HG03439 (cell line): ENCODE measurements at regions not wholly inside any gene's neighbourhood (a gene's known extent, or its start where the extent isn't known, plus 50 kb on each side); places are given as distances from the start of the nearest gene placed in this dataset.
"Not testable (repeated sequence)": the region's sequence is repeated elsewhere in the genome, so short reads cannot be mapped to it uniquely, and the experiment has no call there.

Experiments used
- ATAC-seq: cut with Tn5 transposase; IDR thresholded peaks from one replicate; pipeline ENCODE4 v1.9.1; 2021; ENCODE audit warnings: mild to moderate bottlenecking, moderate library complexity; ENCODE audit not compliant: unreplicated experiment

DNA sequence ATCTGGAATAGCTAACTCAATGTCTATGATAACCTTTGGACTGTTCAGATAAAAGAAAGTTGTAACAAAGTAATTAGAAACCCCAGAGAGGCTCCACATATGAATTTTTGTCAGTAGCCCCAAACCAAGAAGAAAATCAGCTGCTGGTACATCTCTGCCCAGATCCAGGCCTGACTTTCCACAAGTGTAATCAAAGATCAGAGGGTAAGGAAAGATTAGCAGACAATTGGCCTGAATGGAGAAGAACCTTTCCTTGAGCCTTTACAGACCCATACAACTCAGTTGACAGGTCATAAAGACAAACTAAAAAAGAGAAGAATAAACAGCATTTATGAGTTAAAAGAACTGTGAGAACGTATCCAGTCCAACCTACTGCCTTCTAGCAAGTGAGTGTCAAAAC, 366.7 kb upstream of the PKN2 start:
- ATAC-seq = no peak

DNA sequence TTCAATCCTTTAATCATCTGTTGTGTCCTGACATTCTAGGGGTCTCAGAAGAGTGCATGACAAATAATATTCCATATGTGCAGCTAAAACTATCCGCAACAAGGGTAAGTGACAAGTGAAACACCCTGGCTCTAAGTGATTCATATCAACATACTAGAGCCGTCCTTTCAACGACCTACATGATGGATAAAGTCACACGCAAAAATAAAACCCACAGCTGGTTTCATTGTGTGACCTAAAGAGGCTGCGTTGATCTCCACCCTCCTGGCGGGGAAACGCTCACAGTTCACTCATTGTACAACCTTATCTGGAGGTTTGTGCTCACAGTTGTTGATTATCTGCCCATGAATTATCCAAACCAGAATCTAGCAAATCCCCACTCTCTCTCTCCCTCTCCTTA, 365.3 kb upstream of the PKN2 start:
- ATAC-seq = no peak

DNA sequence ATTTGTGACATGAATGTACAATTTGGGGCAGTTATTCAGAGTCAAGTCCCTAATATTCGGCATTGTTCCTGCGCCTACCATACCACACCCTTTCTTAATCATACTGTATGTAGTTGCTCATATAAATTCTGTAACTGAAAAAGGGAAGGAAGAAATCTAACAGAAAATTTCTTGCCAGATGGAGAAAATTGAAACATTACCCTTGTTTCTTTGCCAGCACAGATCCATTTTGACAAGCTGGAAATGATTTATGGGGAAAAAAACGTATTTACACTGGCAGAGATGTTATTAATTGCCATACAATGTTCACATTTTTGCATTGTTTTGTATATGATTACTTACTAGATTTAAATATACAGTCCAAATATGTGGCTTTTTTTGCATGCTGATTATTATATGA, 363.8 kb upstream of the PKN2 start:
- ATAC-seq = no peak

DNA sequence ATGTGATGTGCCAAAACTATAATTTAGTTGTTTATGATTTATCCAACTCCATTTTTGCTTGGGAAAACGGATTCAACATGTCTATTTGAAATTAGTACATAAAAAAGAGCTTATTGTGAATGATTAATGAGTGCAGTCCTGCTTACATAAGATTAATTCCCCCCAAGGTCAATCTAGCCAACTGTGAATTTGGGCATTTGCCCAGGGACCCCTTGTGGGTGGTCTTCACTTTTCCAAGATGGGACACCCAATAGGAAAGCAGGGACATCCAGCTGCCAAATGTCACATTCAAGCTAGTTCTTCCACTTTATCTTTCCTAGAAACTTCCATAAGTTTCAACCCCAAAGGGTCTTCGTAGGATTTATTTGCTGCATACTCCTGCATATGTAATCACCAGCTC, 362.4 kb upstream of the PKN2 start:
- no peak for ATAC-seq

DNA sequence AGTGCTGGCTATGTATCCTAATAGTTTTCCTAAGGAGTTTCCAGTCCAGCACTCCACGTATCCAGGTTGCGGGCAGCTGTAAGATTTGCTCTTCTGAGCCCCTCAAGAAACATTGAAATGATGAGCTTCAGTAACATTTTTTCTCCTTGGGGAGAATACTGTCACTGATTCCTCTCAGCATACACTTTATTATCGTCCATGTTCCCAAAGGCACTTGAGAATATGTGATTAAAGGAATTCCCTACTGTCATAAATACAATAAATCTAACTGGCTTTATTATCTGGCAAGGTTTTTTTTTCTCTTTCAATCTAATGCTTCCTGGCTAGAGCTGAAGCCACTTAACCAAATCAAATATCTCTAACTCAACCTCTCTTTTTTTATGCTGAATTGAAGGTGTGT, 359.2 kb upstream of the PKN2 start:
- no peak for ATAC-seq

DNA sequence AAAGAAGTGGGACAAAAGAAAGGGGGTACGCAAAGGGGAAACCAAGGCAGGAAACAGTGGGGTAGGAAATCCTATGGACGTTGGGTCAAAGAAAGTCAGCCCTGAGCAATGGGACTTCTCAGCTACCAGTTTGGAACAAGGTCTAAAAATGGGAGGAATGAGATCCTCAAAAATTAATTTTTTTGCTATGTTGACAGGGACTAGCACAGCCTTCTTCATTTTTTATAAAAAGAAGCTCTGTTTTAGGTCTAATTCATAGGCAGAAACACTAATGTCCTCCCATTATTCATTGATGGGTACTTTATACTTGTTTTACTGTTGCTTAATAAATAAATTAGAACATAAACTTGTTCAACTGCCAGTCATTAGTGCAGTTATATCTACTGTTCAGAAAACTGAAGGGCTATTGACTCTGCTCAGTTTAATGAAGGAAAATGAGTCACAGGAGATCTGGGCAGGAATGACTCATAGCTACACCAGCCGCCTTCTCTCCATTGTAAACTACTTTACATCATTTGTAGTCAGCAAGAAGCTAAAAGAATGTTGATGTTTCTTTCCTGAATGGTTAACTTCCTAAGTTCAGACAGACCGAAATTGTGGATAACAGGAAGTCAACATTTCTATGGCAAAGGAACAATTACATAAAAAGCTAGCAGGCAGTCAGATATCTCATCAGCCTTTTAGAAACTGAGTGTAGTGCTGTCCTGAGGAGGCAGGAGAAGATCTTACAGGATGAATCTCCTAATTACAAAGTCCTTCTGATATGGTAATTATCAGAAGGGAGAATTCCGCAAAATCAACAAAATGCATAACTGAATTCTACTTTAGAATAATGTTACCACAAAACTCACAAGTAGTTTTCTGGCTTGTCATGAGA, 356.4 kb upstream of the PKN2 start:
- ATAC-seq = no peak

DNA sequence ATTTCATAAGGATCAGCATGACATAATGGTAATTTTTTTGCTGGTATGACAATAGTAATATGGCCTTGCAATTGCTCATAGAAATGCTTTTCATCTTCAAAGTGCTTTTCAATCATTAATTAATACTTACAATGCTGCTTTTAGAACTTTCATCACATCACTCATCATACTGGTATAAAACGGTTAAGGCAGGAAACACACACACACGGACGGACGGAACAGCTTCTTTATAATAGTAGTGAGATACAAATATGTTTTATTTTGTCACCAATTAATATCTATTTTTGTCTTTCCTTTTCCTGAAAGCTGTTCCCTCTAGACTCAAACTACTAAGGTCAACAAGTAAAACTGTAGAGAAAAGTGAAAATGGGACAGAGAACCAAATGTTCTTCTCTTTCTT, 353.9 kb upstream of the PKN2 start:
- no peak for ATAC-seq

DNA sequence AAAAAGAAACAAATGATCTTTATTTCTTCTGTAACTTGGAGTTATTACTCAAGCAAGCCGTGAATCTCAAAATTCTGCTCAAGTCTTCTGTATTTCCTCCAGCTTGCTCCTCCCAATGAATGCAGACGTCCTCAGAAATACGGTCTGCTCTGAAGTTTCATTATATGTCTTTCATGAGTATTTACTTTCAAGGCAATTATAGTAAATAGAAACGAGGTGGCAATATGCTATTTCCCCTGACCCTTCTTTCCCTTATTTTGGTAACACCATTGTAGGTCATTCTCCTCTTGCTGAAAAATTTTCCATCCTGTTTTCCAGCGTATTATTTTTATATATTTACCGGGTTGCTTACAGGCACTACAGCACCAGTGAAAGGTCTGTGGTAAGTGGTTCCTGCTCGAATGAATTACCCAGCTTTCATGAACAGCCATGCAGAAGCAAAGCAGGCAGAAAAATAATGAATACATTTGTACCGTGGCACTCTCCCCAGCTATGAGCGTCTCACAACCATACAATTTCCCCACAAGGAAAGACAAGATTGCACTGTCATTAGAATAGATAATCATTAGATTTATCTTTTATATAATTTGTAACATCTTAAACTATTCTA, 350.9 kb upstream of the PKN2 start:
- no peak for ATAC-seq

DNA sequence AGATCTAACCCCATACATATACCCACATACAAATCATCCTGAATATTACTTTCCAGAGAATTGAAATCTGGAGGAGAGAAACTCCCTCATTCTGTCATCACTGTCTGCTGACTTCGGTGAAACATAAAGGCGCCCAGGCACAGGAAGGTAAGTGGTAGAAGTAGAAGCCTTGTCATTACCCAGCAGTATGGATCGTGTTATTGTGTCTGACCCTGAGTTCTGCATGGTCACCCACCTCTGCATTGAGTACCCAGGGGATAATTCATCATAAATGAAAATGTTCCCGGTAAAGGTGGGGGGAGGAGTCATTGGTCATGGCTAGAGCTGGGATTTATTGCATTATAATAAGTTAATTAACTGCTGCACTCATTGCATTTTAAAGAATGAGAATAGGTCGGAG, 342.6 kb upstream of the PKN2 start:
- ATAC-seq = no peak

DNA sequence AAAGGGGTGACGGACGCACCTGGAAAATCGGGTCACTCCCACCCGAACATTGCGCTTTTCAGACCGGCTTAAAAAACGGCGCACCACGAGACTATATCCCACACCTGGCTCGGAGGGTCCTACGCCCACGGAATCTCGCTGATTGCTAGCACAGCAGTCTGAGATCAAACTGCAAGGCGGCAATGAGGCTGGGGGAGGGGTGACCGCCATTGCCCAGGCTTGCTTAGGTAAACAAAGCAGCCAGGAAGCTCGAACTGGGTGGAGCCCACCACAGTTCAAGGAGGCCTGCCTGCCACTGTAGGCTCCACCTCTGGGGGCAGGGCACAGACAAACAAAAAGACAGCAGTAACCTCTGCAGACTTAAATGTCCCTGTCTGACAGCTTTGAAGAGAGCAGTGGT, 342.0 kb upstream of the PKN2 start:
- not testable (repeated sequence) for ATAC-seq

DNA sequence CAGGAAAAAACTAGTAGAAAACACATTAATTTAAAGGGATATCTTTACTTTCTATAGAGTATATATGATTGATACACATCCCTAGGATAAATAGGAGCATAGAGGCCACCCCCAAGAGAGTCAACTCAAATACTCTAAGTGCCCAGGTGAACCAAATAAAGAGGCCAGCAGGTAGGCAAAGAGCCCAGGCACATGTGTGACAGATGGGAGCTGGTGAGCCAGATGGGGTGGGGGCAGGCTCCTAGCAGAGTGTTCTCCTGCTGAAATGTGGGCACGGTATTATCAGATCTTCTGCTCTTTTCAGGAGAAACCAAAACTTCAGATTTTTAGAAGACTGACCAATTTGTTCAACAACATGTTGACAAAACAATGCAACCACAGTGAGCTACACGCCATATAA, 333.4 kb upstream of the PKN2 start:
- no peak for ATAC-seq

DNA sequence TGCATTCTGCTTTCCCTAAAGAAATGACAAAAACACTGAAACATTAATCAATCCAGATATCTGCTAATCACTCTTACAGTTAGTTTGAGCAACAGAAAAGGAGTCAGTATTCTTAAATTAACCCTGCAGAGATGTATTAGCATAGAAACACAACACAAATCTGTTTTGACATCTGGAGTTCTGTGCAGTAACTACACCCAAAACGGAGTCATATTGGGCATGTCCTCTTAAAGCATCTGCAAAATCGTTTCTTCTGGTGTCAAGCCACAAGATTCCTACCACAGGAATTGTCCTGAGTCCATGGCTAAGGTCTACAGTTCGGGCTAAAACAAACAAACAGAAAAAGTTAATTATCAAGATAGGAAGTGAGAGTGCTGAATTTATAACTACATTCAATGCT, 332.1 kb upstream of the PKN2 start:
- ATAC-seq = no peak

DNA sequence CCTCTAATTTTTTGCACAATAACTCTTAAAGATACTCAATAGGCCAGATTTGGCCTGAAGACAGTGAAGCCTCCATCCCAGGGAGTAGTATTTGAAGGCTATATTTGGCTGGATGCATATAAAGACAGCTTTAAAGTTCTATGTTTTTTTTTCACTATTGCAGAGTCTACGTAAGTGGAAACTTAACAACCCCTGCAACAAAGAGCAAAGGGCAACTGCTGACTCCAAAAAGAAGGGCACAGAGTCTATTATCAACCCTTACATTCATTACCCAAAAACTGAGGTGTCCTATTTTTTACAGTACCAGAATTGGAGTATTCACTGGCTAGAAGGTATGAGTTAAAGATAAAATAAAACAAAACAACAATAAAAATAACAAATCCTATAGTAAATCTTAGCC, 329.8 kb upstream of the PKN2 start:
- ATAC-seq = no peak

DNA sequence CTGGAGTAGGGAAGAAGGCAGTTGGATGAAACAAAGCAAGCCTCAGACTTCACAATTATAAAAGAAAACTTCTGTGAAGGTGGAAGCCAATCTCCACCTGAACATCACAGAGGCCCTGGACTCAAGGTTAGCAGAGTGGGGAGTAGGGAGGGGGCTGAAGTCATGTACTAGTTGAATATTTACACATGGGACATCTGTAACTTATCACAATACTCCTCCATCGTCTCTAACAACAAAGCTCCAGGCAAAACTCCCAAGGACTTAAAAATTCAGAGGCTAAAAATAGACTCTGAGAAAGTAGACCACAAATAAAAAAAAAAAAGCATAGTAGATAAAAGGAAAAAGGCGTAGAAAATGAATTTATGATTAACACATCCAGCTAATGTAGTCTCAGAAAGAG, 326.3 kb upstream of the PKN2 start:
- no peak for ATAC-seq

DNA sequence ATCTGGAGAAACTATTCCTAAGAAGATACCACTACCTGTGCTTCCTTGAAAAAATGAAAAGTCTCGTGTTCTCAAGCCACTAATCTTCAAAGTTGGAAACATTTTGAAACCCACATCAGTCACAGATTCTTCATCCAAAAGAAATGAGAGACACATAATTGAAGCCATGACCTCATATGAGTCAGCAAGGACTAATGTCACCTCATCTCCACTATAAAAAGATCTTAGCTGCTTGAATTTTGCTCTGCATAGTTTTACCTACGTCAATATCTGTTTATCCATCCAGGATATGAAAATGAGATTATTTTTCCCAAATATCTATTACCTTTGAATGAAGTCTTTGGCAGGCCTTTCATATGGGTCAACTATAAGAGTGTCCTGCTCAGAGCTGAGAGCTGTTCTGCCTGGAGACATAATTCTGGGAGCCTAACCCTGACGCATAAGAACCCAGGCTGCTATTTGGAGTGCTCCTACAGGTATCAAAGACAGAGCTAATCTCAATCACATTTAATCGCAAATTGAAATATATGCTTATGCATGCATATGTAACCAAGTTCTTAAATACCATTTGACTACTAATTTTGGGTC, 312.5 kb upstream of the PKN2 start:
- no peak for ATAC-seq

DNA sequence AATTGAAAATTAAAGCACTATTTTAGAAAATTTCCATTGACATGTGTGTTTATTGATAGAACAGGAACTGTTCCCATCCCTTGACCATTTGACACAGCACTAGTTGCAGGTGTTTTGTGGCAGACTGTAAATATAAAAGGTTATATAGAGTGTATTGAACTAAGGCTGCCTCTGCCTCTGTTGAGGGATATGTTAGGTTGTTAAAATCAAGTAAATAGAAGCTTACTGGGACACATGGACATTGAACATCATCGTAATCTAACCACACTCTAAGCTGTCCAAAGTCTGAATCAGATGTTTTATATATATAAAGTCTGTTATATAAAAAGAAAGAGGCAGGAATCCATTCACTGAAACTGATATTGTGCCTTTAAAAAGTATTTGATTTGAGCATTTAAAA, 308.1 kb upstream of the PKN2 start:
- no peak for ATAC-seq

DNA sequence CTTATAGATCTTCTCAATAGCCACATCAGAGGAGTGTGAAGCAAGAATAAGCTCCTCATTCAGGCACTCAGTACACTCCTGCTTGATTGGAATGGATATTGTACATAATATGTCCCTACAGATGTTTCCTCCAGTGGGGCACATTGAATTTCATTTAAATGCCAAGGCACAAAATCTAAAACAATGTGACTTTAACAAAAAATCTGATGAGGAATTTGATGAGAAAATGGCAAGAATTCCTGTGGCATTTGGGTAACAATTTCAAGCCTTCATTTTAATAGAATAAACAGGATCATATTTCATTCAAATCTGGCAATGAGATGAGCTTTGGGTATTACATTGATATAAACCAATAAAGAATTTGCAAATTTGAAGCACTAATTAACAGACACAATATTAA, 307.7 kb upstream of the PKN2 start:
- ATAC-seq = no peak

DNA sequence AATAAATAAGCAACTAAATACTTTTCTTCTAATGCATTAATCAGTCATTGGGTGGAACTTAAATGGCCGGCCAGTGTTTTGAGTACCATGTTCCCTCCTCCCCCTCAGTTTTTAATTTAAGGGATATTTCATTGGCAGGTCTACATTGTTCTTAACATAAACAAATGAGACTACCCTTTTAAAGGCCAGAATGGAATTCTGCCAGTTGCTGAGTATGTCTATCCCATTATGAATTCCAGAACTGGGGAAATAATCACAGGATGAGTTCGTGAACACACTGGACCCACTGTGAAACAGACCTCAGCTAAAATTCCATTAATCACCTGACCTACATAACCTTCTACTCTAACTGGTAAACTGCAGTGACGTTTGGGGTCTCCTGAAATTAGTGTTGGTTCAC, 305.5 kb upstream of the PKN2 start:
- no peak for ATAC-seq

DNA sequence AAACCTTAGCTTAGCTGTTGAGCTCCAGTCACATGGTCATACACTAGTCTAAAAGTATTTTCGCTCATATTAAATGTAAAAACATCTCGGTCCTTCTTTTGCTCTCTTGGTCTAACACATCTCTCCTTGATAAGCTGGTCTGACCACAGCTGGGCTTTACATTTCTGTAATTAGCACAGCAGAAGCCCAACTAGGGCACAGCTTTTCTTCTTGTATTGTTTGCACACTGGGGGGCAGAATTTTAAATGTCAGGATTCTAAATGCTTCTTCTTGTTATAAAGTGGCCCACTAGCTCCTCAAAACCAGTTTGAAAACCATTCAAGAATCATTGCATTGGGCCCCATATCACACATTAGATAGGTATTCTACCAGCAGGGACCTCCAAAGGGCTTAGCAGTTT, 289.1 kb upstream of the PKN2 start:
- no peak for ATAC-seq

DNA sequence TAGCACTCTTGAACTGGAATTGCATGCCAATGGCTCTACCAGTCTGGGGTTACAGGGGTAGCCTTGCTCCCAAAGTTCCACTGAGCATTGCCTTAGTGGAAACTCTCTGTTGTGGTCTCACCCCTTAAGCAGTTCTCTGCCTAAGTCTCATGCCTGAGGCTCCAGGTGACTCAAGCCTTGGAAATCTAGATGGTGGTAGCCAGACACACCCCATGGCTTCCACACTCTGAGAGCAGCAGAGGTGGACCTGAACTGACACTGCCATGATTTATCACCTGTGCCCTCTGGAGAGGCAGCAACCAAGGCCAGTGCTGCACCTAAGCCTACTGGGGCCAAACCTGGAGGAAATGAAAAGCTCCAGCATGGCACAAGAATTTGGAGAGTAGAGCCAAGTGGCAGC, 285.7 kb upstream of the PKN2 start:
- no peak for ATAC-seq

DNA sequence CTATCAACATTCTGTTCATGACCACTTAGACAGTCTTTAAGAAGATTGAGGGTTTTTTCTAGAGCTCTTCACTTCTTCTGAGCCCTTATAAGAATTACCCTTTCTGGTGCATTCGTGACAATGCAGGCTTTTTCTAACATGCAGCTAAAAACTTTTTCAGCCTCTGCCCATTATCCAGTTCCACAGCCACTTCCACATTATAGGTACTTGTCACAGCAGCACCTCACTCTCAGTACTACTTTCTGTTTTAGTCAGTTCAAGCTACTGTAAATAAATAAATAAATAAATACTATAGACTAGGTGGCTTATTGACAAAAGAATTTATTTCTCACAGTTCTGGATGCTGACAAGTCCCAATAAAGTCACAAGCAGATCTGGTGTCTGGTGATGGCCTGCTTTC, 284.4 kb upstream of the PKN2 start:
- peak; percentile 70 for ATAC-seq

DNA sequence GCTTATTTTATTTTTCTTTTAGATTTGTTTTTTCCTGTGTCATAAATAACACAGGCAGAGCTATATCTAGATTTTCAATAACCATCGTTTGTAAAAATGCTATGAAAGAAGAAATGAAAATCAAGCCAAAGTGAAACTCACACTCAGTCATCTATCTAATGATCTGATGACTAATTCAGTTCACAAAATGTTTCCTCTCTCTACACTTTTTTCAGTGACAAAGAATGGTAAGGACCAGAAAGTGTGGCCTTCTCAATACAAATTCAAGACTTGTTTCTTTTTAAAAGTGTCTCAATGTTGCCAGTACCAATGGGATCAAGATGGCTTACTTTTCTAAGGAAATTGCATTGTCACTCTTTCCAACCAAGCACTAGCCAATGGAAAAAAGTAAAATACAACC, 282.8 kb upstream of the PKN2 start:
- ATAC-seq = peak; percentile 88
